ENCODE measurements at regions not wholly inside any gene's neighbourhood (a gene's known extent, or its start where the extent isn't known, plus 50 kb on each side); places are given as distances from the start of the nearest gene placed in this dataset.

DNA sequence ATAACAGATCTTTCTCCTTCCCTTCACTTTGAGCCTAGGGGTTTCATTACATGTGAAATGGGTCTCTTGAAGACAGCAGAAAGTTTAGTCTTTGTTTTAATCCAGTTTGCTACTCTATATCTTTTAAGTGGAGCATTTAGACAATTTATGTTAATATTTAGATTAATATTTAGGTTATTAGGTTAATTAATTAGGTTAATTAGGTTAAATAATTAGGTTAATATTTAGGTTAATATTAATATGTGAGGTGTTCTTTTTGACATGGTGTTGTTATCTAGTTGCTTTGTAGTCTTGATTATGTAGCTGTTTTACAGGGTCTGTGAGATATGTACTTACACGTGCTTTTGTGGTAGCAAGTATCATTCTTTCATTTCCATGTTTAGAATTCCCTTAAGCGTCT, 312.9 kb downstream of the NEK10 start:
- Histone ChIP-seq H4K8ac (ENCODE audit: low read depth in 2 of 2, low read length in 2 of 2) (no peak overlapping the region), H4K5ac (ENCODE audit: low read depth, low read length) (no peak overlapping the region), H2BK5ac (ENCODE audit: low read depth, low read length, poor library complexity, severe bottlenecking) (no peak overlapping the region), H2AFZ (replicated peaks; ENCODE audit: low read length, poor library complexity) (no peak overlapping the region), H2BK15ac (ENCODE audit: low read depth, low read length) (no peak overlapping the region), H3K56ac (ENCODE audit: extremely low read depth, insufficient read depth, low read length) (no peak overlapping the region), H3K4me3 (ENCODE audit: insufficient read depth, low read depth, low read length) (no peak overlapping the region), H2BK120ac (ENCODE audit: low read depth, low read length) (no peak overlapping the region), H2BK20ac (ENCODE audit: low read depth, low read length) (no peak overlapping the region), H4K91ac (ENCODE audit: insufficient read depth, low read depth, low read length) (no peak overlapping the region), H3K79me1 (ENCODE audit: low read depth in 1 of 2, low read length in 2 of 2) (no peaks in the 10 kb centered on the region), H3K18ac (ENCODE audit: low read depth, low read length) (no peak overlapping the region), H3K4ac (ENCODE audit: low read depth, low read length) (no peak overlapping the region), H4K20me1 (ENCODE audit: insufficient read depth, low read length) (no peaks in the 10 kb centered on the region), H3K4me1 (ENCODE audit: control insufficient read depth, insufficient read depth, low read length) (no peaks in the 10 kb centered on the region), H3K27ac (ENCODE audit: insufficient read depth, low read length) (no peak overlapping the region), H3K27me3 (ENCODE audit: control insufficient read depth, insufficient read depth, low read length) (no peaks in the 10 kb centered on the region), H3K14ac (replicated peaks; ENCODE audit: low read depth, low read length) (no peak overlapping the region), H3K9me1 (ENCODE audit: insufficient read depth, low read length) (no peaks in the 10 kb centered on the region), H3K36me3 (ENCODE audit: control insufficient read depth, insufficient read depth, low read length) (no peaks in the 10 kb centered on the region), H2AK5ac (ENCODE audit: low read depth, low read length) (no peak overlapping the region), H3K9me3 (ENCODE audit: control insufficient read depth, insufficient read depth, low read length) (0 out of 2 replicates have a peak, but pooled peaks cover 1% of the 10 kb centered on the region), H3K23ac (ENCODE audit: low read depth, low read length) (no peak overlapping the region), H2AK9ac (replicated peaks; ENCODE audit: low read depth, low read length, poor library complexity) (no peak overlapping the region), H3K4me2 (ENCODE audit: low read depth, low read length) (no peak overlapping the region), H3K9ac (ENCODE audit: low read depth, low read length) (no peak overlapping the region)
- no peak for ATAC-seq (ENCODE audit: low read depth)
- CTCF ChIA-PET, result no interaction called here
- dilution Hi-C loops (cut with HindIII; ENCODE audit: low sequenced_read_pairs, unreplicated experiment) (no loop called here), intact Hi-C loops (cut with micrococcal nuclease) (no loop called here), in situ Hi-C loops (cut with MboI; ENCODE audit: low sequenced_read_pairs) (no loop called here)
- DNase-seq, result no peak
- POLR2A ChIA-PET (ENCODE audit: unreplicated experiment), result no interaction called here
- no peak for TF ChIP-seq USF2 (IDR thresholded peaks at IDR 0.05; ENCODE audit: low read depth, low read length)
- TF ChIP-seq MAZ (IDR thresholded peaks at IDR 0.05; ENCODE audit: borderline replicate concordance, low read depth, low read length), result no peak
- TF ChIP-seq CHD1 (IDR thresholded peaks at IDR 0.05; ENCODE audit: low read depth, low read length), result no peak
- TF ChIP-seq MAFK (IDR thresholded peaks at IDR 0.05; ENCODE audit: low read depth, low read length), result no peak
- TF ChIP-seq CEBPB (IDR thresholded peaks at IDR 0.05; ENCODE audit: low read depth, low read length), result no peak
- no peak for TF ChIP-seq FOS (IDR thresholded peaks at IDR 0.05; ENCODE audit: low read depth, low read length)
- no peak for TF ChIP-seq RCOR1 (IDR thresholded peaks at IDR 0.05; ENCODE audit: insufficient replicate concordance, low read length)
- no peak for TF ChIP-seq BHLHE40 (IDR thresholded peaks at IDR 0.05; ENCODE audit: low read depth, low read length)
- TF ChIP-seq POLR2A (IDR thresholded peaks at IDR 0.05; ENCODE audit: low read depth, low read length), result no peak
- no peak for TF ChIP-seq NFE2L2 (IDR thresholded peaks at IDR 0.05; ENCODE audit: low read depth, low read length)
- TF ChIP-seq MXI1 (IDR thresholded peaks at IDR 0.05; ENCODE audit: borderline replicate concordance, low read depth, low read length), result no peak
- TF ChIP-seq RFX5 (IDR thresholded peaks at IDR 0.05; ENCODE audit: low read depth, low read length), result no peak
- TF ChIP-seq RAD21 (IDR thresholded peaks at IDR 0.05; ENCODE audit: low read length), result no peak
- no peak for TF ChIP-seq SMC3 (IDR thresholded peaks at IDR 0.05; ENCODE audit: low read depth, low read length)
- no peak for TF ChIP-seq CTCF (conservative IDR thresholded peaks at IDR 0.05; ENCODE audit: low read depth, low read length)
- TF ChIP-seq ELK1 (IDR thresholded peaks at IDR 0.05; ENCODE audit: borderline replicate concordance, low read depth, low read length), result no peak
- no CpG with 5 or more reads among the region's 2 CpGs for WGBS, 2 experiments (ENCODE audit: extremely low coverage in 2 of 2, insufficient read length in 1 of 2)
- BruUV-seq (replicated peaks), result no TSS peak

Measured in IMR-90 (cell line).